Renal cortical epithelial cell (primary cell): ENCODE measurements at regions not wholly inside any gene's neighbourhood (a gene's known extent, or its start where the extent isn't known, plus 50 kb on each side); places are given as distances from the start of the nearest gene placed in this dataset.
"Not testable (repeated sequence)": the region's sequence is repeated elsewhere in the genome, so short reads cannot be mapped to it uniquely, and the experiment has no call there.

Source experiments
- DNase-seq: peaks from one replicate; pipeline ENCODE4 v3.0.0-alpha.2; 2011; ENCODE audit warnings: low read depth

DNA sequence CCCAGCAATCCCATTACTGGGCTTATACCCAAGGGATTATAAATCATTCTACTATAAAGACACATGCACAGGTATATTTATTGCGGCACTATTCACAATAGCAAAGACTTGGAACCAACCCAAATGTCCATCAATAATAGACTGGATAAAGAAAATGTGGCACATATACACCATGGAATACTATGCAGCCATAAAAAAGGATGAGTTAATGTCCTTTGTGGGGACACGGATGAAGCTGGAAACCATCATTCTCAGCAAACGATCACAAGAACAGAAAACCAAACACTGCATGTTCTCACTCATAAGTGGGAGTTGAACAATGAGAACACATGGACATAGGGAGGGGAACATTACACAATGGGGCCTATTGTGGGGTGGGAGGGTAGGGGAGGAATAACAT lies 224.4 kb upstream of the SERP2 start:
- not testable (repeated sequence) for DNase-seq

DNA sequence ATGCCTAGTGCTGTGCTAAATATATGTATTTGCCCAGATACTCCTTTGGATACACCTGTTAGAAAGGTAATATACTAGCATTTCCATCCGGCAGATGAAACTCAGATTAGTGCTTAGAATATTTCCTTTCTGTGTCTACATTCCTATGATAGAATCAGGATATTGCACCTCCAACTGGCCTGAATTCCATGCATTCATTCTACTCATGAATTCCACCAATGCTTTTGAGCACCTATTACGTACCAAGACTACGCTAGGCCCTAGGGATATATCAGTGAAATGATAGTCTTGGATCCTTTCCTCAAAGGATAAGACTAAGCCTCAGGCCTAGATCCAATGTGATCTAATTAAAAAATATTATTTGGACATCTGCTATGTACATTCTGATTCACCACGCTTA lies 223.8 kb upstream of the SERP2 start:
- DNase-seq = no peak

- no peak for DNase-seq
Measured at GRCh38 chr13:44151474-44151873, 222.2 kb upstream of the SERP2 start.

DNA sequence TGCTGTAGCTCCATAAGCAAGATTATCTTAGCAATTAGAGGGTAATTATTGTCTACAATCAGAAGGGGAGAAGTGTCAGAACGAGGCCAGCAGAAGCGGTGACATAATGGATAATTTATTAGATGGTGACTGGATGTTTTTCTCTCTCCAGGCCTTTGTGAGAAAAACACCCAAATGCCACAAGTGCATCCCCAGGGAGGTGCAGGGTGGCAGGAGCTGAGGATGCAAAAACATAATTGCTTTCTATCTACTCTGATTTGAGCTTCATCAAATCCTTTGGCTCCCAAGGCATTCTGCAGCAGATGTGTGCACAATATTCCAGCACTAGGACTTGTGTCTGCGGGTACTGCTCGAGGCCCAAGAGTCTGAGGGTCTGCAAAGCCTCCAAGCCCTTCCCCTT lies 220.1 kb upstream of the SERP2 start:
- no peak for DNase-seq

GRCh38 chr13:44155422-44156293 lies 218.0 kb upstream of the SERP2 start:
- DNase-seq = peak; percentile 26

GRCh38 chr13:44156294-44156658 lies 217.3 kb upstream of the SERP2 start:
- DNase-seq = no peak

DNA sequence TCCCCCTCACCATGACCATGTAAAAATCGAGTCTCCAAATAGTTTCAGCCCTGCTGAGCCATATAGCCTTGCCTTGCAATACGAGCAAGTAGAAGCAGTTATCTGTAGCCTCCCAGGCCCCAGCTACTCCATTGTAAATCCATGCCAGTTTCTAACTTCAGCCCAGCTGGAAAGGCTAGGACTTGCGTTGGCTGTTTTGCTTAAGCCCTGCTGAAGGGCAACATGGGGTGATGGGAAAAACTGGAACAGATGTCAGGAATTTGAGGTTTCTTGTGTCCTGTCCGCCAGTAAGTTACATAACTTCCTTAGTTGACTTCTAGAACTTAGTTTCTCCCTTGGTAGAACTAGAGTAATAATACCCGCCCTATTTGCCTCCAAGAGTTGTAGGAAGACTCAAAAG lies 216.0 kb upstream of the SERP2 start:
- DNase-seq = no peak

- no peak for DNase-seq
Measured at GRCh38 chr13:44158098-44158521, 215.5 kb upstream of the SERP2 start.

DNA sequence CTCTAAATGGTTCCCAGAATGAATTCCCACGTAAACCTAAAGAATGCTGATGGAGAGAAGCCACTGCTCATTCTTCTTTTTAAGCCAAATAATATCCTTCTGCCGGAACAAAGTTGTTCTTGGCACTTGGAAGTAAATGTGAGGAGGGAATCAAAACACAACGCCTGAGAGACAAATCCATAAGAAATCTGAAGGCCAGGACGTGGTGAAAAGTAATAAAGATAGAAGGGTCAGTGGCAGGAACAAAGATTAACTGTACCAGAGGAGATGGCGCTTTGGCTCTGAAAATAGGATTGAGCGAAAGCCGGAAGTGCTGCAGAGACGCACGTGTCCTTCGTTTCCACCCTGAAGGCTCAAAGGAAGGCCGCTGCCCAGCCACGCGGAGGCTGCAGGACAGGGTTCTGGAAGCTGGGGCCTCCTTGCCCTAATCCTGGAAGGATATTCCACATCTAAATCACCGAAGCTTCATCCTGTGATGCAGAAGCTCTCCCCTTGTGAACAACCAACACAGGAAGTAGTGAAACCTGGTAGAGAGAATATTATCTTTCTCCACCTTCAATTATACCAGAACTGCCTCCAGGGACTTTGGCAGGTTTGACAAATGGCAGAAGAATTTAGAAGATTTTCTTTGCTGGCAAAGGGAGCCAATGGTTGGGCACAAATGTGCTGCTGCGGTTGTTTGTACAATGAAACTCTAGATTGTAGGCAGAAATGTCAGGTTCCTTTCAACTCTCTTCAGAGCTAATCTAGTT lies 214.6 kb upstream of the SERP2 start:
- no peak for DNase-seq

DNA sequence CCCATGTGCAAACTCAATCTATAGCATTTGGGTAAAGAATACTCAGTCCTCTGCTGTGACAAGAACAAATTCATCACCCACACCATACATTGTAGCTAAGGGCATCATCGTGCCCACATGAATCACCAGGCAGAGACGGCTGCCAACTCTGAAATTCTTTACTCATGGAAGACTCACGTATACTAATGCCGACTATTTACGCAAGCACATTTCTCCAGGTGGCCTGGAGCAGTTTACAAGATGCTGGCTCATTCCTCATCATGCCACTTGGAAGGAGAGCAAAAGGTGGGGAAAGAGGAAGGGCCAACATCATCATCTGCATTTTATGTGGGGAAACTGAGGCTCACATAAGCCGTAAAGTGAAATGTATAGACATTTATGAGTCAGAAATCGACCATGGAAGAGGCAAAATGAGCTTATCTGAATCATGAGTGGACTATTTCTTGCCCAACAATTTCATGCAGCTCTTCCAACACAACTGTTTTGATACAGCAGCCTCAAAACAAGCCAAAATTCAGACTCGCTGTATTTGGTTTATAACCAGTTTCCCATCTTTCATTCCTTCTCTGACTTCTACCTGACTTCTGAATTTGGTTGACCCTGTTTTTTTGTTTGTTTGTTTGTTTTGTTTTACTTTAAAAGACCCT lies 213.9 kb upstream of the SERP2 start:
- DNase-seq = peak; percentile 81

DNA sequence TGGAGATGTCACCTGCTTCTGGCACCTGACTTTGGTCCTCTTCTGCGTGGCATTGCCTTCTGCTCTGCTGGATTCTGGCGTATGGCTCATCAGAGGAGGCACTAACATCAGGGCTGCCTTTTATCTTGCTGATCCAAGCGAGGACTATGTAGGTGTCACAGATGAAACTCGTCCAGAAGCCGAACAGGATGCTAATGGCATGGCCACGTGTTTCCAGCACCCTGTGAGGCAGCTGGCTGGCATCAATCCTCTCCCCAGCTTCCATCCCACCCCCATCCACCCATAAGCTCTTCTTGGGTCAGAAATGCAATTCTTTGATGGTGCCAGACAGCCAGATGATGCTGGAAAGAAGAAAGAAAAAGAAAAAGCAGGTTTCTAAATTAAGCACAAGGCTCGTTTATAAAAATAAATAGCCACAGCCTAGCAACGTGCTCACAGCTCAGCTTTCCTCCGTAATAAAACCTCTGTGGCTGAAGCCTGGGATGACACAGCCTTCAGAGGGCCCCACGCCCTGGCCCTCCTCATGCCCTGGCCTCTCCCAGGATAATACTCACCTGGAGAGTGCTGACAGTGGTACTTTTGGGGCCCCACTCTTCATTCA lies 212.9 kb upstream of the SERP2 start:
- no peak for DNase-seq

GRCh38 chr13:44163108-44163507 lies 210.5 kb upstream of the SERP2 start:
- DNase-seq = no peak

DNA sequence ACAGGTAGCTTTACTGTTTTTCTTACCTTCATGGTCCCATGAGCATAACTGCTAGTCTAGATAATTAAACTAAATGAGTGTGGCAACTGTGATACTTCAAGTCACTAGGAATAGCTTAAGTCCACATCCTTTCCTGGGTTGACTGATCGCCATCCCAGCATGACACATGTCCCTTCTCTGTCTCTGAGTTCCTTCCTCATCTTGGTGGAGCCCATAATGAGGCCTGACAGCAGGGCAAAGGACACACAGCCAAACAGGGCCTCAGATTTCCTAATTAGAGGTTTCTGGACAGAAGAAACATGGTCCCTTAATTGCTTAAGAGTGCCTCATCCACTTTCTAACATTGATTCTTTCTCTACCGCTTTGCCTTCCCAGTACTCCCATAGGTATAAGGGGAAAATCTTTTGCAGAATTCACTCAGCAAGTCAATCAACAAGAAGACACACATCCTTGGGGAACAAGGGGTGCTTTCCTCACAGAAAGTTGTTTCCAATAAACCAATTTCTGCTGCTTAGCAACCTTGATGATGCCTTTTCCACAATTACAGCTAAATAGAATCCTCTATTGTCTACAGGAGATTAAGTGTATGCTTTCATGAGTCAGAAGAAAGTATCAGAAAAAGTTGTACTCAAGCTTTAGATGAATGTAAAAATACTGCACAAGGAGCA lies 208.3 kb upstream of the SERP2 start:
- DNase-seq = peak; percentile 64

GRCh38 chr13:44165889-44166496 lies 207.6 kb upstream of the SERP2 start:
- no peak for DNase-seq

DNA sequence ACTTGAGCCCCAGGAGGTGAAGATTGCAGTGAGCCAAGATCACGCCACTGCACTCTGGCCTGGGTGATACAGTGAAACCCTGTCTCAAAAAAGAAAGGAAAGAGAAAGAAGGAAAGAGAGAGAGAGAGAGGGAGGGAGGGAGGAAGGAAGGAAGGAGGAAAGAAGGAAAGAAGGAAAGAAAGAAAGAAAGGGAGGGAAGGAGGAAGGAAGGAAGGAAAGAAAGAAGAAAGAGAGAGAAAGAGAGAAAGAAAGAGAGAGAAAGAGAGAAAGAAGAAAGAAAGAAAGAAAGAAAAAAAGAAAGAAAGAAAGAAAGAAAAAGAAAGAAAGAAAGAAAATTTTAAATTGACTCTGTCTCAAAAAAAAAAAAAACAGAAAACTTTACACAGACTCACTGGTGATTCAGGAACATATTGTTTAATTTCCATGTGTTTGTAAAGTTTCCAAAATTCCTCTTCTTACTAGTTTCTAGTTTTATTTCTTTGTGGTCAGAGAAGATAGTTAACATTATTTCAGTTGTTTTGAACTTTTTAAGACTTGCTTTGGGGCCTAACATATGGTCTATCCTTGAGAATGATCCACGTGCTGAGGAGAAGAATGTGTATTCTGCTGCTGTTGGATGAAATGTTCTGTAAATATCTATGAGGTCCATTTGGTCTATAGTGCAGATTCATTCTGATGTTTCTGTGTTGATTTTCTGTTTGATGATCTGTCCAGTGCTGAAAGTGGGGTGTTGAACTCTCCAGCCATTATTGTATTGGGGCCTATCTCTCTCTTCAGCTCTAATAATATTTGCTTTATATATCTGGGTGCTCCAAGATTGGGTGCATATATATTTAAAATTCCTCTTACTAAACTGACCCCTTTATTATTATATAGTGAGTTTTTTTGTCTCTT lies 204.4 kb upstream of the SERP2 start:
- no peak for DNase-seq

DNA sequence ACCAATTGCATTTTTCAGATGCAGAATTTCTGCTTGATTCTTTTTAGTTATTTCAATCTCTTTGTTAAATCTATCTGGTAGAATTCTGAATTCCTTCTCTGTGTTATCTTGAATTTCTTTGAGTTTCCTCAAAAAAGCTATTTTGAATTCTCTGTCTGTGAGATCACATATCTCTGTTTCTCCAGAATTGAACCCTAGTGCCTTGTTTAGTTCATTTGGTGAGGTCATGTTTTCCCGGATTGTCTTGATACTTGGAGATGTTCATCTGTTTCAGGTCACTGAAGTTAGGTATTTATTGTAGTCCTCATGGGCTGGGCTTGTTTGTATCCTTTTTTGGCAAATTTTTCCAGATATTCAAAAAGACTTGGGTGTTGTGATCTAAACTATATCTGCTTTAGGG lies 202.9 kb upstream of the SERP2 start:
- no peak for DNase-seq

DNA sequence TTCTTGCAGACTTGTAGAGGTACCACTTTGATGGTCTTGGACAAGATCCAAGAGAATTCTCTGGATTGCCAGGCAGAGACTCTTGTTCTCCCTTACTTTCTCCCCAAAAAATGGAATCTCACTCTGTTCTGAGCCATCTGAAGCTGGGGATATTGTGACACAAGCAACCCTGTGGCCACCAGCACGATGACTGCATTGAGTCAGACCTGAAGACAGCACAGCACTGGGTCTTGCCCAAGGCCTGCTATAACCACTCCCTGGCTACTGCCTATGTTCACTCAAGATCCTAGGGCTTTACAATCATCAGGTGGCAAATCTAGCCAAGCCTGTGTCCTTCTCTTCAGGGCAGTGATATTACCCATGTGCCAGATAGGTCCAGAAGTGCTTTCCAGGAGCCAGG lies 202.5 kb upstream of the SERP2 start:
- no peak for DNase-seq

GRCh38 chr13:44171861-44172260 lies 201.8 kb upstream of the SERP2 start:
- DNase-seq = no peak

DNA sequence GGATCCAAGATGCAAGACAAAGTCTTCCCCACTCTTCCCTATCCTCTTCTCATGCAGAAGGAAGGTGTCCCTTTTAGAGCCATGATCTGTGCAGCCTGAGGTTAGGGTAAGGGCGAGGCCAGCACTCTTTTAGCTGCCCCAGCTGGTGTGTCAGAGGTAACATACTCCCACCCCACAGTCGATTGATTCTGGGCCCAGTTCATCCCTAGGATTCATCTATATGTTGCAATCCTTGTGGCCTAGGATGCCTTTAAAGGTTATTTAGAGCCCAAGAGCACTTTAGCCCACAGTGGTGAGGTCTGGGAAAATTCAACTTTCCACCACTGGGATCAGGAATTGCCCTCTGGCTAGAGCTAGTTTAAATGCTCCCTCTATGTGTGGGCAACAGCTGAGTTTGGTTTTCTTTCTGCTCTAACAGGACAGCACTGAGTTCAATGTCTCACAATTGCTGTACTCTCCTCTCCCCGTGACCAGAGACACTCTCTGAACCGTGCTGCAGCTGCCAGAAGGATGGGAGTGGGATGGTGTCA lies 201.3 kb upstream of the SERP2 start:
- DNase-seq = peak; percentile 17
